ENCODE measurements at regions not wholly inside any gene's neighbourhood (a gene's known extent, or its start where the extent isn't known, plus 50 kb on each side); places are given as distances from the start of the nearest gene placed in this dataset.

- no peak for DNase-seq
- in situ Hi-C loops (cut with MboI; ENCODE audit: low pct_unique_long_range_greater_than_20kb, low sequenced_read_pairs): no loop called here
Observed at GRCh38 chr9:115912086-115912485, 241.5 kb upstream of the PAPPA start.

GRCh38 chr9:115913696-115914095 lies 239.9 kb upstream of the PAPPA start:
- no peak for DNase-seq
- in situ Hi-C loops (cut with MboI; ENCODE audit: low pct_unique_long_range_greater_than_20kb, low sequenced_read_pairs): no loop called here

- DNase-seq: no peak
- in situ Hi-C loops (cut with MboI; ENCODE audit: low pct_unique_long_range_greater_than_20kb, low sequenced_read_pairs): no loop called here
Observed at GRCh38 chr9:115914291-115914690, 239.3 kb upstream of the PAPPA start.

GRCh38 chr9:115921301-115921700 lies 232.3 kb upstream of the PAPPA start:
- in situ Hi-C loops (cut with MboI; ENCODE audit: low pct_unique_long_range_greater_than_20kb, low sequenced_read_pairs): no loop called here
- no peak for DNase-seq

- no peak for DNase-seq
- in situ Hi-C loops (cut with MboI; ENCODE audit: low pct_unique_long_range_greater_than_20kb, low sequenced_read_pairs): no loop called here
Observed at GRCh38 chr9:115922444-115922843, 231.1 kb upstream of the PAPPA start.

GRCh38 chr9:115923410-115923809 lies 230.2 kb upstream of the PAPPA start:
- in situ Hi-C loops (cut with MboI; ENCODE audit: low pct_unique_long_range_greater_than_20kb, low sequenced_read_pairs): no loop called here

GRCh38 chr9:115923903-115924668 lies 229.5 kb upstream of the PAPPA start:
- in situ Hi-C loops (cut with MboI; ENCODE audit: low pct_unique_long_range_greater_than_20kb, low sequenced_read_pairs): no loop called here
- no peak for DNase-seq

More at GRCh38 chr9:115923410-115923809, 230.2 kb upstream of the PAPPA start:
- no peak for DNase-seq

GRCh38 chr9:115924669-115924987 lies 229.0 kb upstream of the PAPPA start:
- in situ Hi-C loops (cut with MboI; ENCODE audit: low pct_unique_long_range_greater_than_20kb, low sequenced_read_pairs): no loop called here
- DNase-seq: no peak

- DNase-seq: no peak
- in situ Hi-C loops (cut with MboI; ENCODE audit: low pct_unique_long_range_greater_than_20kb, low sequenced_read_pairs): no loop called here
Observed at GRCh38 chr9:115925424-115925823, 228.2 kb upstream of the PAPPA start.

GRCh38 chr9:115930472-115930871 lies 223.1 kb upstream of the PAPPA start:
- DNase-seq: no peak
- in situ Hi-C loops (cut with MboI; ENCODE audit: low pct_unique_long_range_greater_than_20kb, low sequenced_read_pairs): no loop called here

GRCh38 chr9:115938479-115938878 lies 215.1 kb upstream of the PAPPA start:
- in situ Hi-C loops (cut with MboI; ENCODE audit: low pct_unique_long_range_greater_than_20kb, low sequenced_read_pairs): no loop called here
- no peak for DNase-seq

GRCh38 chr9:115939065-115939765 lies 214.4 kb upstream of the PAPPA start:
- no peak for DNase-seq
- in situ Hi-C loops (cut with MboI; ENCODE audit: low pct_unique_long_range_greater_than_20kb, low sequenced_read_pairs): no loop called here

GRCh38 chr9:115941561-115942315 lies 211.9 kb upstream of the PAPPA start:
- in situ Hi-C loops (cut with MboI; ENCODE audit: low pct_unique_long_range_greater_than_20kb, low sequenced_read_pairs): no loop called here
- DNase-seq: no peak

- no peak for DNase-seq
- in situ Hi-C loops (cut with MboI; ENCODE audit: low pct_unique_long_range_greater_than_20kb, low sequenced_read_pairs): no loop called here
Observed at GRCh38 chr9:115943431-115944165, 210.0 kb upstream of the PAPPA start.

- peak; percentile 32 for DNase-seq
- in situ Hi-C loops (cut with MboI; ENCODE audit: low pct_unique_long_range_greater_than_20kb, low sequenced_read_pairs): no loop called here
Observed at GRCh38 chr9:115944166-115944948, 209.2 kb upstream of the PAPPA start.

- DNase-seq: no peak
- in situ Hi-C loops (cut with MboI; ENCODE audit: low pct_unique_long_range_greater_than_20kb, low sequenced_read_pairs): no loop called here
Observed at GRCh38 chr9:115945009-115945431, 208.6 kb upstream of the PAPPA start.

- no peak for DNase-seq
- in situ Hi-C loops (cut with MboI; ENCODE audit: low pct_unique_long_range_greater_than_20kb, low sequenced_read_pairs): no loop called here
Observed at GRCh38 chr9:115946530-115946929, 207.1 kb upstream of the PAPPA start.

- no peak for DNase-seq
- in situ Hi-C loops (cut with MboI; ENCODE audit: low pct_unique_long_range_greater_than_20kb, low sequenced_read_pairs): no loop called here
Observed at GRCh38 chr9:115951977-115952376, 201.6 kb upstream of the PAPPA start.
